HCT116 (cell line): ENCODE measurements at regions not wholly inside any gene's neighbourhood (a gene's known extent, or its start where the extent isn't known, plus 50 kb on each side); places are given as distances from the start of the nearest gene placed in this dataset.

Source experiments
- ATAC-seq: fragments of 200-7000 bp; cut with Tn5 transposase; 2 replicates; pipeline ENCODE4 v1.9.1; 2020; ENCODE audit warnings: mild to moderate bottlenecking, moderate library complexity
- BruUV-seq: library from RNA; stranded (reverse); fragments of 400-500 nt; replicated peaks from 2 replicates; lab custom pipeline; 2021; lab: Mats Ljungman, UMichigan
- CTCF ChIA-PET: fragments of 300-600 bp; sonication (Branson Sonifier 250); formaldehyde crosslinking; loops from one replicate; lab custom pipeline; 2021; ENCODE audit warnings: antibody characterized with exemption; lab: Charles Lee
- POLR2A ChIA-PET: fragments of 300-600, 350-600 bp; sonication (Branson Sonifier 250); formaldehyde crosslinking; loops from one replicate; lab custom pipeline; 2021; ENCODE audit warnings: antibody characterized with exemption; lab: Charles Lee
- RAD21 ChIA-PET, 2 experiments: fragments of 300-600 bp; sonication (Branson Sonifier 250); formaldehyde crosslinking; loops; one replicate each; lab custom pipeline; 2023; ENCODE audit warnings: low total read pairs in 2 of 2; ENCODE audit not compliant: uncharacterized antibody in 2 of 2, unreplicated experiment in 2 of 2, low non-redundant PET in 1 of 2; lab: Charles Lee
- DNase-seq: peaks from one replicate; pipeline ENCODE4 v3.0.0-alpha.2; 2010; ENCODE audit warnings: low read depth, low spot score
- H2AFZ ChIP-seq: fragments of 200-600 bp; shearing (Covaris generic), sonication (generic); 2 replicates; pipeline ENCODE4 v1.6.1; 2017; ENCODE audit warnings: low read depth, mixed run types, mixed read lengths, antibody characterized with exemption, low read length; ENCODE audit not compliant: poor library complexity, severe bottlenecking
- H3K27ac ChIP-seq: 2 replicates; pipeline ENCODE4 v1.5.1; 2012; ENCODE audit warnings: low read depth, low read length
- H3K27me3 ChIP-seq: fragments of 200-600 bp; sonication (generic); 2 replicates; pipeline ENCODE4 v1.6.1; 2016; ENCODE audit warnings: mixed run types, low read length, mixed read lengths; ENCODE audit not compliant: insufficient read depth
- H3K36me3 ChIP-seq, 2 experiments: fragments of 200-500 bp in 1 of 2; fragments of 200-600 bp in 1 of 2; sonication (Bioruptor generic) in 1 of 2; sonication (generic) in 1 of 2; 2 replicates each; pipeline versions ENCODE4 v1.5.1 to v1.6.1; 2014 to 2016; ENCODE audit warnings: low read length in 2 of 2, inconsistent platforms in 1 of 2, mixed read lengths in 1 of 2, mixed run types in 1 of 2; ENCODE audit not compliant: insufficient read depth in 2 of 2, control insufficient read depth in 1 of 2
- H3K4me1 ChIP-seq, 2 experiments: fragments of 200-600 bp in 1 of 2; sonication (generic) in 1 of 2; 2 replicates each; pipeline versions ENCODE4 v1.5.1 to v1.6.1; 2012 to 2017; ENCODE audit warnings: low read length in 2 of 2, inconsistent platforms in 1 of 2, mild to moderate bottlenecking in 1 of 2, mixed read lengths in 1 of 2, mixed run types in 1 of 2, moderate library complexity in 1 of 2; ENCODE audit not compliant: insufficient read depth in 2 of 2, control insufficient read depth in 1 of 2
- H3K4me2 ChIP-seq: fragments of 200-600 bp; sonication (generic); 2 replicates; pipeline ENCODE4 v1.6.1; 2017; ENCODE audit warnings: mixed run types, low read length, mixed read lengths
- H3K4me3 ChIP-seq, 2 experiments: fragments of 200-600 bp in 1 of 2; sonication (generic) in 1 of 2; replicated peaks in 1 of 2; 2 replicates each; pipeline ENCODE4 v1.5.1; 2011 to 2016; ENCODE audit warnings: low read length in 2 of 2, control low read depth in 1 of 2, low read depth in 1 of 2, mild to moderate bottlenecking in 1 of 2, mixed read lengths in 1 of 2, mixed run types in 1 of 2
- H3K79me2 ChIP-seq: fragments of 200-600 bp; sonication (generic); 2 replicates; pipeline ENCODE4 v1.6.1; 2017; ENCODE audit warnings: mild to moderate bottlenecking, mixed run types, low read length, moderate library complexity, mixed read lengths; ENCODE audit not compliant: insufficient read depth
- H3K9ac ChIP-seq: fragments of 200-600 bp; sonication (generic); 2 replicates; pipeline ENCODE4 v1.6.1; 2016; ENCODE audit warnings: low read length, mixed read lengths
- H3K9me2 ChIP-seq: fragments of 200-600 bp; sonication (generic), shearing (Covaris generic); 2 replicates; pipeline ENCODE4 v1.6.1; 2017; ENCODE audit warnings: mixed run types, mild to moderate bottlenecking, moderate library complexity; ENCODE audit not compliant: insufficient read depth
- H3K9me3 ChIP-seq, 2 experiments: fragments of 200-500 bp in 1 of 2; fragments of 200-600 bp in 1 of 2; sonication (Bioruptor generic) in 1 of 2; sonication (generic) in 1 of 2; 2 replicates each; pipeline ENCODE4 v1.6.1; 2014 to 2017; ENCODE audit warnings: low read length in 2 of 2, mixed read lengths in 2 of 2, inconsistent platforms in 1 of 2, low read depth in 1 of 2, mild to moderate bottlenecking in 1 of 2, mixed run types in 1 of 2, moderate library complexity in 1 of 2; ENCODE audit not compliant: control insufficient read depth in 1 of 2, insufficient read depth in 1 of 2
- H4K20me1 ChIP-seq: fragments of 200-600 bp; sonication (generic), shearing (Covaris generic); 2 replicates; pipeline ENCODE4 v1.6.1; 2017; ENCODE audit warnings: mixed run types, mild to moderate bottlenecking, moderate library complexity; ENCODE audit not compliant: insufficient read depth
- CEBPB ChIP-seq: IDR thresholded peaks from 2 replicates; pipeline ENCODE4 v1.6.1; 2012; ENCODE audit warnings: low read depth
- EGR1 ChIP-seq: IDR thresholded peaks from 2 replicates; pipeline ENCODE4 v1.6.1; 2012; ENCODE audit warnings: low read depth
- EZH2 ChIP-seq: fragments of 200-600 bp; sonication (generic); IDR thresholded peaks from 2 replicates; pipeline ENCODE4 v1.6.1; 2017; ENCODE audit warnings: antibody characterized with exemption, mixed run types
- JUND ChIP-seq: IDR thresholded peaks from 2 replicates; pipeline ENCODE4 v1.6.1; 2012
- MAX ChIP-seq: IDR thresholded peaks from 2 replicates; pipeline ENCODE4 v1.6.1; 2012
- POLR2AphosphoS5 ChIP-seq: IDR thresholded peaks from 2 replicates; pipeline ENCODE4 v1.6.1; 2011; ENCODE audit warnings: mild to moderate bottlenecking, low read depth, low read length, moderate library complexity
- RAD21 ChIP-seq: IDR thresholded peaks from 2 replicates; pipeline ENCODE4 v1.6.1; 2012; ENCODE audit warnings: low read depth, mild to moderate bottlenecking
- REST ChIP-seq: IDR thresholded peaks from 2 replicates; pipeline ENCODE4 v1.6.1; 2012; ENCODE audit warnings: low read depth
- SRF ChIP-seq: IDR thresholded peaks from 2 replicates; pipeline ENCODE4 v1.6.1; 2012; ENCODE audit warnings: low read depth
- TCF7L2 ChIP-seq: IDR thresholded peaks from 2 replicates; pipeline ENCODE4 v1.7.0; 2011; ENCODE audit warnings: borderline replicate concordance, inconsistent platforms; ENCODE audit not compliant: insufficient read depth, insufficient read length; ENCODE audit errors: extremely low read depth
- intact Hi-C: fragments of 100-400 bp; cut with micrococcal nuclease; formaldehyde crosslinking; loops from 2 replicates; pipeline ENCODE4 v1.10.0; 2022

GRCh38 chr2:129318581-129319421 is 660.7 kb upstream of the RAB6C start (continued):
- TF ChIP-seq REST (no peak), SRF (no peak), EGR1 (no peak), POLR2AphosphoS5 (no peak), CEBPB (no peak), TCF7L2 (no peak)
- TF ChIP-seq, all 23 proteins: peak for 0

- Histone ChIP-seq H3K4me2 (no peak overlapping the region), H3K4me1 (no peaks in the 10 kb centered on the region), H3K9ac (no peak overlapping the region), H3K4me3 (no peak overlapping the region), H2AFZ (no peak overlapping the region), H3K79me2 (no peaks in the 10 kb centered on the region), H3K27ac (no peak overlapping the region), H3K27me3 (peaks cover 12% of the 10 kb centered on the region; the same call in 1 of the 2 replicates), H3K36me3 (no peaks in the 10 kb centered on the region), H3K9me3 (no peaks in the 10 kb centered on the region), H3K9me2 (no peaks in the 10 kb centered on the region), H4K20me1 (no peaks in the 10 kb centered on the region)
- ChIA-PET CTCF (no interaction called here), POLR2A (no interaction called here), RAD21 (no interaction called here)
- TF ChIP-seq SRF, result no peak
- no peak for TF ChIP-seq REST
- TF ChIP-seq MAX, result no peak
- no peak for TF ChIP-seq RAD21
- TF ChIP-seq EZH2, result no peak
- TF ChIP-seq JUND, result no peak
- no TSS peak for BruUV-seq
- DNase-seq (no peak), ATAC-seq (no peak)
- intact Hi-C loops, result no loop called here
Measured at GRCh38 chr2:129319422-129319717, 660.1 kb upstream of the RAB6C start.
